ENCODE measurements at regions not wholly inside any gene's neighbourhood (a gene's known extent, or its start where the extent isn't known, plus 50 kb on each side); places are given as distances from the start of the nearest gene placed in this dataset.
A peak's percentile ranks its signal among the peaks of the same experiment; 100 is the strongest.

- TF ChIP-seq ZBTB14 (CRISPR knock-in tag; IDR thresholded peaks at IDR 0.05) (no peak), ZNF776 (CRISPR knock-in tag; IDR thresholded peaks at IDR 0.05) (peak; percentile 59; the same call in 1 of the 2 replicates), ZNF850 (CRISPR knock-in tag; conservative IDR thresholded peaks at IDR 0.05) (no peak), ZNF883 (CRISPR knock-in tag; IDR thresholded peaks at IDR 0.05; ENCODE audit: not compliant biosample characterization) (no peak), ZNF761 (CRISPR knock-in tag; conservative IDR thresholded peaks at IDR 0.05) (no peak), ETV6 (CRISPR knock-in tag; conservative IDR thresholded peaks at IDR 0.05) (no peak), ZNF138 (CRISPR knock-in tag; IDR thresholded peaks at IDR 0.05; ENCODE audit: low read depth) (no peak), ZSCAN25 (CRISPR knock-in tag; IDR thresholded peaks at IDR 0.05) (no peak), NCOA1 (CRISPR knock-in tag; IDR thresholded peaks at IDR 0.05) (no peak), FOXP4 (CRISPR knock-in tag; IDR thresholded peaks at IDR 0.05) (0 out of 2 replicates have a peak, but pooled peaks have one; percentile 39), ZNF563 (CRISPR knock-in tag; IDR thresholded peaks at IDR 0.05) (no peak), PRDM15 (CRISPR knock-in tag; IDR thresholded peaks at IDR 0.05) (peak; percentile 91), DDIT3 (CRISPR knock-in tag; IDR thresholded peaks at IDR 0.05) (no peak), NFKB2 (CRISPR knock-in tag; IDR thresholded peaks at IDR 0.05; ENCODE audit: borderline replicate concordance) (0 out of 2 replicates have a peak, but pooled peaks have one; percentile 43), IKZF4 (CRISPR knock-in tag; IDR thresholded peaks at IDR 0.05; ENCODE audit: borderline replicate concordance, low read depth, not compliant biosample characterization) (no peak), MEF2D (CRISPR knock-in tag; IDR thresholded peaks at IDR 0.05) (no peak), ZNF570 (CRISPR knock-in tag; IDR thresholded peaks at IDR 0.05; ENCODE audit: borderline replicate concordance) (no peak), NFYC (CRISPR knock-in tag; IDR thresholded peaks at IDR 0.05) (no peak), REL (CRISPR knock-in tag; conservative IDR thresholded peaks at IDR 0.05) (no peak), ZNF333 (CRISPR knock-in tag; IDR thresholded peaks at IDR 0.05; ENCODE audit: borderline replicate concordance) (0 out of 2 replicates have a peak, but pooled peaks have one; percentile 43), ZNF253 (CRISPR knock-in tag; IDR thresholded peaks at IDR 0.05; ENCODE audit: borderline replicate concordance) (no peak), ZNF225 (CRISPR knock-in tag; IDR thresholded peaks at IDR 0.05) (no peak)
- TF ChIP-seq, protein P1, sequence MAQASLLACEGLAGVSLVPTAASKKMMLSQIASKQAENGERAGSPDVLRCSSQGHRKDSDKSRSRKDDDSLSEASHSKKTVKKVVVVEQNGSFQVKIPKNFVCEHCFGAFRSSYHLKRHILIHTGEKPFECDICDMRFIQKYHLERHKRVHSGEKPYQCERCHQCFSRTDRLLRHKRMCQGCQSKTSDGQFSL (CRISPR knock-in tag; IDR thresholded peaks at IDR 0.05), result no peak
Measured at GRCh38 chr16:85293904-85294642, 181.8 kb upstream of the CIBAR2 start (continued).
